Chondrocyte (in vitro differentiated cells): ENCODE measurements at regions not wholly inside any gene's neighbourhood (a gene's known extent, or its start where the extent isn't known, plus 50 kb on each side); places are given as distances from the start of the nearest gene placed in this dataset.

Experiments used
- DNase-seq: peaks from one replicate; pipeline ENCODE4 v3.0.0; 2021; ENCODE audit warnings: mixed read lengths, low spot score
- H3K27ac Mint-ChIP-seq: one replicate; pipeline ENCODE4 v1.8.0; 2021; ENCODE audit warnings: mild to moderate bottlenecking, moderate library complexity, mixed read lengths; ENCODE audit not compliant: unreplicated experiment
- H3K27me3 Mint-ChIP-seq: 2 replicates; pipeline ENCODE4 v1.8.0; 2021; ENCODE audit warnings: low read depth, mixed read lengths
- H3K36me3 Mint-ChIP-seq: 2 replicates; pipeline ENCODE4 v1.8.0; 2021; ENCODE audit warnings: low read depth, mixed read lengths
- H3K4me1 Mint-ChIP-seq: 2 replicates; pipeline ENCODE4 v1.8.0; 2021; ENCODE audit warnings: low read depth, mild to moderate bottlenecking, mixed read lengths
- H3K4me3 Mint-ChIP-seq: one replicate; pipeline ENCODE4 v1.8.0; 2021; ENCODE audit warnings: mild to moderate bottlenecking, moderate library complexity, mixed read lengths; ENCODE audit not compliant: unreplicated experiment
- H3K9me3 Mint-ChIP-seq: 2 replicates; pipeline ENCODE4 v1.8.0; 2021; ENCODE audit warnings: low read depth, mixed read lengths
- TF ChIP-seq, protein P1 (sequence below): fragments of 200-600 bp; sonication (generic); IDR thresholded peaks from 2 replicates; pipeline ENCODE4 v1.5.0; 2021; ENCODE audit warnings: antibody characterized with exemption, mild to moderate bottlenecking, moderate library complexity

DNA sequence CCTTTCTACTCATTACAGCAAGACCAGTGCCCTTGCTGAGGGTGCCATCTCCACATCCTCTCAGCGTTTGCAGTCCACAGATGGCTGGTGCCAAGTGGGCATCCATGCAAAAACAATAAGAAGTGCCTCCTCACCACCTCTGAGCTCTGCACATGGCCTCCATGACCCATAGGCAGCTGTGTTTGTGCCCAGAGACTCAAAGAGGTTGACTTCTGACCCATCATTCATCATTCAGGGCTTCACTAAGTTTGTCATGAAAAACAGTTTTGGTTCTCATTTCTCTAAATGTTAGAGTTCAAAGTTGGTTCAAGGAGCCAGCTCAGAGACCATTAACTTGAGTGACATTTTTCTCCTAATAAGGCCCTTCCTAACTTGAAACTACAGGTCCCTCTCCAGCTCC, 512.6 kb upstream of the MAP3K7 start:
- DNase-seq, result no peak
- no peaks in the 10 kb centered on the region for H3K9me3 Mint-ChIP-seq

DNA sequence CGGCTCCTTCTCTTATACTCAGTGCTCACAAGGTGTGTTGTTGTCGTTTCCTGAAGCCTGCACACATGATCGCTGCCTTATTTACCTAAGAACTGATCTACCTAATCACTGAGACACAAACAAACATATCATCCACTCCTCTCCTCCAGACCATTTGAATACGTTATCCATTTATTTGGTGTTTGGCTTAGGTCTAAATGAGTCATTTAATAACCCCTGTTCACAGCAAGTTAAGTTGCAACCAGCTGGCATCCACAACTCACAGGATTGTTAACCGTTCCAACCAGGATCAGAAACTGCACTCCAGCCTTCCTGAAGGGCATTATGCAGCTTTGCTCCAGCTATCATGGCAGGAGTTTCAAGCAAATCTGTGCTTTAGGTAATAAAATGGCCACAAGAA, 511.1 kb upstream of the MAP3K7 start:
- Mint-ChIP-seq H3K9me3 (no peaks in the 10 kb centered on the region), H3K27me3 (no peaks in the 10 kb centered on the region), H3K4me1 (peaks cover 17% of the 10 kb centered on the region), H3K27ac (no peak overlapping the region), H3K4me3 (no peak overlapping the region), H3K36me3 (no peaks in the 10 kb centered on the region)
- TF ChIP-seq, protein P1, sequence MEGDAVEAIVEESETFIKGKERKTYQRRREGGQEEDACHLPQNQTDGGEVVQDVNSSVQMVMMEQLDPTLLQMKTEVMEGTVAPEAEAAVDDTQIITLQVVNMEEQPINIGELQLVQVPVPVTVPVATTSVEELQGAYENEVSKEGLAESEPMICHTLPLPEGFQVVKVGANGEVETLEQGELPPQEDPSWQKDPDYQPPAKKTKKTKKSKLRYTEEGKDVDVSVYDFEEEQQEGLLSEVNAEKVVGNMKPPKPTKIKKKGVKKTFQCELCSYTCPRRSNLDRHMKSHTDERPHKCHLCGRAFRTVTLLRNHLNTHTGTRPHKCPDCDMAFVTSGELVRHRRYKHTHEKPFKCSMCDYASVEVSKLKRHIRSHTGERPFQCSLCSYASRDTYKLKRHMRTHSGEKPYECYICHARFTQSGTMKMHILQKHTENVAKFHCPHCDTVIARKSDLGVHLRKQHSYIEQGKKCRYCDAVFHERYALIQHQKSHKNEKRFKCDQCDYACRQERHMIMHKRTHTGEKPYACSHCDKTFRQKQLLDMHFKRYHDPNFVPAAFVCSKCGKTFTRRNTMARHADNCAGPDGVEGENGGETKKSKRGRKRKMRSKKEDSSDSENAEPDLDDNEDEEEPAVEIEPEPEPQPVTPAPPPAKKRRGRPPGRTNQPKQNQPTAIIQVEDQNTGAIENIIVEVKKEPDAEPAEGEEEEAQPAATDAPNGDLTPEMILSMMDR, result no peak
- no peak for DNase-seq

More for the DNA sequence above, 512.6 kb upstream of the MAP3K7 start:
- H3K27me3 Mint-ChIP-seq, result no peaks in the 10 kb centered on the region
- H3K4me3 Mint-ChIP-seq, result no peak overlapping the region
- no peak overlapping the region for H3K27ac Mint-ChIP-seq
- no peaks in the 10 kb centered on the region for H3K36me3 Mint-ChIP-seq
- H3K4me1 Mint-ChIP-seq, result peaks cover 17% of the 10 kb centered on the region
- TF ChIP-seq, protein P1, result no peak

DNA sequence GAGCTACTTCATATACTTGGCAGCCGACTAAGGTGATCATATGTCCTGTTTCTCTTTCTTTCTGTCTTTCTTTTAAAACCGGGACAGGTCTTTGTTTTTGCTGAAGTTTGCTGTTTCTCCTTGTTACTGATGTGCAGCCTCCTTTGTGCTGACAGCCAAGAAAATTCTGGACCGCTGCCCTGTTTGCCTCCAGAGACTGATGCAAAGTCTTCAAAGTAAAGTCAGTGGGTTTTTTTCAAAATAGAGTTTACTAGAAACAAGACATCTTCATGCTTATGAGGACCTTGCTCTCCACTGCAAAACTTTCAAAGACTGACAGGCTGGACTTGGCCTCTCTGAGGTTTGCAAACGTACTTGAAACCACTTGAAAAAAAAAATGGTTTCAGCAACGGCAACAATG, 510.5 kb upstream of the MAP3K7 start:
- TF ChIP-seq, protein P1, result no peak
- Mint-ChIP-seq H3K9me3 (no peaks in the 10 kb centered on the region), H3K4me3 (no peak overlapping the region), H3K27me3 (no peaks in the 10 kb centered on the region), H3K27ac (peak overlapping the region; percentile 19), H3K36me3 (no peaks in the 10 kb centered on the region), H3K4me1 (peaks cover 17% of the 10 kb centered on the region)
- DNase-seq, result no peak

DNA sequence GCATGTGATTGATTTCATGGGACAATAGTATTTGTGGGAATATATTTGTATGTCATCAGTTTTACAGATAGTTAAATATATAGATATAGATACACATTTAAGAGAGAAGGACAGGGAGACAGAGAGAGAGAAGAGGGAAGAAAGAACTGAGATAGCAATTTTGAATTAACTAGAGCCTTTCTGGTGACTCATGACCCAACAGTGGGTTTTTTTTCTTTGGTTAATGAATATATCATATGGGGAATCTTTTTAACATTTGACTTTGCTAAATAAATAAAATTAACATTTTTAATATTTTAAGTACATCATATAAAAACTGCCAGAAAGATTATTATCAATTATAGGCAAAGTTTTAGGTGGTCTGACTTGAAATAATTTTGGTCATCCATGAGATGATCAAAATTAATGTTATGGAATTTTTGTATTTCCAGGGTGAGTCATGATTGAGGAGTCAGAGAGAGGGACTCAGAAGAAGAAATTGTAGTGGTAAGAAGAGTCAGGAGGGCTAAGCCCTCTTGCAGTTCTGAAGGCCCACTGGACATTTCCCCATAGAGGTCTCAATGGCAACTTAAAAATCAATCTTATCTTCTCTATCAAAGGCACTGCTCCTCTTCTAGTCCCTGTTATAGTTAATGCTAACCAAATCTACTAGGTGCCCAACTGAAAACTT, 508.1 kb upstream of the MAP3K7 start:
- Mint-ChIP-seq H3K27ac (no peak overlapping the region), H3K4me3 (no peak overlapping the region), H3K36me3 (no peaks in the 10 kb centered on the region), H3K4me1 (peaks cover 22% of the 10 kb centered on the region), H3K9me3 (no peaks in the 10 kb centered on the region), H3K27me3 (no peaks in the 10 kb centered on the region)
- DNase-seq, result no peak
- TF ChIP-seq, protein P1, result no peak

DNA sequence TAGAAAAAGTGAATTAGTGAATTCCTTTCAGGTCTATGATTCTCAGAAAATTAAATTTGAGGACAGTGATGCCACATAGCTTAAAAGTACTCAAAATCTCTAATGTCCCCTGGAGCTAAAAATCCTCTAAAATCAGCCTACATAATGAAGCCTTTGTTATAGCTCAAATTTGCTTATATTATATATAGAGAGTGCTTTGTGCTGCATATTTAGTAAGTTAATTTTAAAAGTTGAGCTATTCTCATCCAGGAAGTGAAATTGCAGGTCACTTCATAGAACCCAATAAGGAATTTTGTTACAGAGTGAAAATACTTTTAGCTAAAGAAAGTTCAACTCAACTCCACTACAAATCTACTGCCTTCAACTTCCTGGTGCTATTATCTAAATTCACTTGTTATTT, 507.5 kb upstream of the MAP3K7 start:
- no peak for DNase-seq
- H3K4me1 Mint-ChIP-seq, result peaks cover 22% of the 10 kb centered on the region
- TF ChIP-seq, protein P1, result no peak
- H3K4me3 Mint-ChIP-seq, result no peak overlapping the region
- no peaks in the 10 kb centered on the region for H3K36me3 Mint-ChIP-seq
- no peak overlapping the region for H3K27ac Mint-ChIP-seq
- H3K9me3 Mint-ChIP-seq, result no peaks in the 10 kb centered on the region
- H3K27me3 Mint-ChIP-seq, result no peaks in the 10 kb centered on the region
